ENCODE measurements at regions not wholly inside any gene's neighbourhood (a gene's known extent, or its start where the extent isn't known, plus 50 kb on each side); places are given as distances from the start of the nearest gene placed in this dataset.
"Not testable (repeated sequence)": the region's sequence is repeated elsewhere in the genome, so short reads cannot be mapped to it uniquely, and the experiment has no call there.

DNA sequence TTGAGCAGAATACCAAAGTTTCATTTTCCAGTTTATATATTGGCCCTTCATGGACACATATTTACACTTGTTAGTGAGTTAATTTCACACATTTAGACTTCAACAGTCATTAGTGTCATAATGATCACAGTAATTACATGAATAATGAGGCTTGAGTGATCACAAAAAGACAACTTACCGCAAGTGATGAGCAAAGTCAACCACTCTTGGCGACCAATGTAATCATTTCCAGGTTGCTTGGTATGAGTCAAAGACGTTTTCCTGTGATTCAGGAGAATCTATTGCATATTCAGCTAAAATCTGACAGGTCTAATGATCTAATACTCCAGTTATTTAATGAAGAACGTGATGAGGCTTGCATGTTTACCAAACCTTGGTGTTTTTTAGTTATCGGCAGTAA lies 407.9 kb upstream of the TENM3 start:
- no peaks in the 10 kb centered on the region for H3K79me2 ChIP-seq (ENCODE audit: insufficient read depth, low read length)
- Mint-ChIP-seq H3K27me3 (ENCODE audit: low read depth, unreplicated experiment) (no peaks in the 10 kb centered on the region), H3K9me3 (ENCODE audit: unreplicated experiment) (no peaks in the 10 kb centered on the region), H3K27ac (ENCODE audit: unreplicated experiment) (no peak overlapping the region), H3K36me3 (ENCODE audit: low read depth, unreplicated experiment) (no peaks in the 10 kb centered on the region), H3K4me1 (ENCODE audit: low read depth, unreplicated experiment) (no peaks in the 10 kb centered on the region), H3K4me3 (ENCODE audit: unreplicated experiment) (no peak overlapping the region)
- H4K20me1 ChIP-seq (ENCODE audit: insufficient read depth, low read length) = no peaks in the 10 kb centered on the region
- H3K27me3 ChIP-seq (ENCODE audit: insufficient read depth, low read length) = no peaks in the 10 kb centered on the region
- H3K9me3 ChIP-seq (ENCODE audit: insufficient read depth, low read depth, low read length) = no peaks in the 10 kb centered on the region
- no peak for DNase-seq (ENCODE audit: low read depth)
- H3K27ac ChIP-seq (ENCODE audit: low read depth, low read length) = no peak overlapping the region
- TF ChIP-seq EZH2 (IDR thresholded peaks at IDR 0.05; ENCODE audit: insufficient read depth, low read length) = no peak
- TF ChIP-seq, protein P1, sequence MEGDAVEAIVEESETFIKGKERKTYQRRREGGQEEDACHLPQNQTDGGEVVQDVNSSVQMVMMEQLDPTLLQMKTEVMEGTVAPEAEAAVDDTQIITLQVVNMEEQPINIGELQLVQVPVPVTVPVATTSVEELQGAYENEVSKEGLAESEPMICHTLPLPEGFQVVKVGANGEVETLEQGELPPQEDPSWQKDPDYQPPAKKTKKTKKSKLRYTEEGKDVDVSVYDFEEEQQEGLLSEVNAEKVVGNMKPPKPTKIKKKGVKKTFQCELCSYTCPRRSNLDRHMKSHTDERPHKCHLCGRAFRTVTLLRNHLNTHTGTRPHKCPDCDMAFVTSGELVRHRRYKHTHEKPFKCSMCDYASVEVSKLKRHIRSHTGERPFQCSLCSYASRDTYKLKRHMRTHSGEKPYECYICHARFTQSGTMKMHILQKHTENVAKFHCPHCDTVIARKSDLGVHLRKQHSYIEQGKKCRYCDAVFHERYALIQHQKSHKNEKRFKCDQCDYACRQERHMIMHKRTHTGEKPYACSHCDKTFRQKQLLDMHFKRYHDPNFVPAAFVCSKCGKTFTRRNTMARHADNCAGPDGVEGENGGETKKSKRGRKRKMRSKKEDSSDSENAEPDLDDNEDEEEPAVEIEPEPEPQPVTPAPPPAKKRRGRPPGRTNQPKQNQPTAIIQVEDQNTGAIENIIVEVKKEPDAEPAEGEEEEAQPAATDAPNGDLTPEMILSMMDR (IDR thresholded peaks at IDR 0.05; ENCODE audit: insufficient read depth, low read depth, low read length) = no peak
- H3K9ac ChIP-seq (ENCODE audit: low read length) = no peak overlapping the region
- no peak overlapping the region for H2AFZ ChIP-seq (ENCODE audit: low read depth, low read length)
- no peak for FAIRE-seq
- H3K4me1 ChIP-seq (ENCODE audit: insufficient read depth, low read length) = no peaks in the 10 kb centered on the region
- no peak overlapping the region for H3K4me3 ChIP-seq (ENCODE audit: insufficient read depth, low read depth, low read length)
- H3K36me3 ChIP-seq (ENCODE audit: insufficient read depth, low read length) = no peaks in the 10 kb centered on the region
- no peak overlapping the region for H3K4me2 ChIP-seq (ENCODE audit: low read length)

DNA sequence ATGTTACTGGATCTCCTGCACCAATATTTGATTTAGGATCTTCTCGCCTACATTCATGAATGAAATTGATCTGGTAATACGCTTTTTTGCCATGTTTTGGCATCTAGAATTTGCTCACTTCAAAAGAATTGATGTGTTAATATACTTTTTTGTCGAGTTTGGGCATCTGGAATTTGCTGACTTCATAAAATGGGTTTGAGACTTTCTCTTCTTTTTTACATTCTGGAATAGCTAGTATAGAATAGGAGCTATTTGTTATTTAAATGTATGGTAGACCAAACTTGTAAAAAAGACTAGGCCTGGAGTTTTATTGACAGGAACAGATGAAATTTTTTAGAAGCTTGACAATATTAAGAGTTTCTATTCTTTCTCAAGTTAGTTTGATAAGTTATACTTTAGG lies 404.9 kb upstream of the TENM3 start:
- H3K36me3 ChIP-seq (ENCODE audit: insufficient read depth, low read length) = no peaks in the 10 kb centered on the region
- no peak overlapping the region for H3K27ac Mint-ChIP-seq (ENCODE audit: unreplicated experiment)
- no peak for DNase-seq (ENCODE audit: low read depth)
- H3K9ac ChIP-seq (ENCODE audit: low read length) = no peak overlapping the region
- H3K27me3 ChIP-seq (ENCODE audit: insufficient read depth, low read length) = no peaks in the 10 kb centered on the region
- no peak overlapping the region for H2AFZ ChIP-seq (ENCODE audit: low read depth, low read length)
- no peak overlapping the region for H3K4me3 ChIP-seq (ENCODE audit: insufficient read depth, low read depth, low read length)
- no peaks in the 10 kb centered on the region for H3K4me1 Mint-ChIP-seq (ENCODE audit: low read depth, unreplicated experiment)
- no peaks in the 10 kb centered on the region for H3K79me2 ChIP-seq (ENCODE audit: insufficient read depth, low read length)
- no peaks in the 10 kb centered on the region for H3K9me3 ChIP-seq (ENCODE audit: insufficient read depth, low read depth, low read length)
- no peaks in the 10 kb centered on the region for H3K36me3 Mint-ChIP-seq (ENCODE audit: low read depth, unreplicated experiment)
- TF ChIP-seq, protein P1 (IDR thresholded peaks at IDR 0.05; ENCODE audit: insufficient read depth, low read depth, low read length) = no peak
- TF ChIP-seq EZH2 (IDR thresholded peaks at IDR 0.05; ENCODE audit: insufficient read depth, low read length) = no peak
- H3K4me3 Mint-ChIP-seq (ENCODE audit: unreplicated experiment) = no peak overlapping the region
- no peaks in the 10 kb centered on the region for H3K27me3 Mint-ChIP-seq (ENCODE audit: low read depth, unreplicated experiment)
- H3K9me3 Mint-ChIP-seq (ENCODE audit: unreplicated experiment) = no peaks in the 10 kb centered on the region
- no peak overlapping the region for H3K4me2 ChIP-seq (ENCODE audit: low read length)
- no peaks in the 10 kb centered on the region for H3K4me1 ChIP-seq (ENCODE audit: insufficient read depth, low read length)
- no peaks in the 10 kb centered on the region for H4K20me1 ChIP-seq (ENCODE audit: insufficient read depth, low read length)
- no peak for FAIRE-seq
- no peak overlapping the region for H3K27ac ChIP-seq (ENCODE audit: low read depth, low read length)

DNA sequence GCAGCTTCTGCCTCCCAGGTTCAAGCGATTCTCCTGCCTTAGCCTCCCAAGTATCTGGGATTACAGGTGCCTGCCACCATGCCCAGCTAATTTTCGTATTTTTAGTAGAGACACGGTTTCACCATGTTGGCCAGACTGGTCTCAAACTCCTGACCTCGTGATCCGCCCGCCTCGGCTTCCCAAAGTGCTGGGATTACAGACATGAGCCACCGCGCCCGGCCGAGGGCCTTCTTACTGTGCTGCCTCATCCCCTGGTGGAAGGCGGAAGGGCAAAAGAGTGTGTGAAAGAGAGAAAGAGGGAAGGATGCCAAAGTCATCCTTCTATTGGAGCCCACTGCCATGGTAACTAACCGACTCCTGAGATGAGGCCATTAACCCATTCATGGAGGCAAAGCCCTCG lies 399.4 kb upstream of the TENM3 start:
- not testable (repeated sequence) for H3K4me1 Mint-ChIP-seq (ENCODE audit: low read depth, unreplicated experiment); H2AFZ ChIP-seq (ENCODE audit: low read depth, low read length); DNase-seq (ENCODE audit: low read depth); H3K4me3 Mint-ChIP-seq (ENCODE audit: unreplicated experiment); H3K79me2 ChIP-seq (ENCODE audit: insufficient read depth, low read length); H3K9me3 Mint-ChIP-seq (ENCODE audit: unreplicated experiment); H3K36me3 Mint-ChIP-seq (ENCODE audit: low read depth, unreplicated experiment); H3K9me3 ChIP-seq (ENCODE audit: insufficient read depth, low read depth, low read length); H3K27me3 ChIP-seq (ENCODE audit: insufficient read depth, low read length); H3K27ac Mint-ChIP-seq (ENCODE audit: unreplicated experiment); H3K4me1 ChIP-seq (ENCODE audit: insufficient read depth, low read length); FAIRE-seq; H4K20me1 ChIP-seq (ENCODE audit: insufficient read depth, low read length); H3K9ac ChIP-seq (ENCODE audit: low read length); H3K27me3 Mint-ChIP-seq (ENCODE audit: low read depth, unreplicated experiment); H3K4me3 ChIP-seq (ENCODE audit: insufficient read depth, low read depth, low read length); H3K4me2 ChIP-seq (ENCODE audit: low read length); H3K27ac ChIP-seq (ENCODE audit: low read depth, low read length); H3K36me3 ChIP-seq (ENCODE audit: insufficient read depth, low read length)
